Jurkat, Clone E6-1 (cell line): ENCODE measurements at regions not wholly inside any gene's neighbourhood (a gene's known extent, or its start where the extent isn't known, plus 50 kb on each side); places are given as distances from the start of the nearest gene placed in this dataset.
"Not testable (repeated sequence)": the region's sequence is repeated elsewhere in the genome, so short reads cannot be mapped to it uniquely, and the experiment has no call there.

ENCODE experiments used
- DNase-seq: peaks from one replicate; pipeline ENCODE4 v3.0.0-alpha.2; 2011; ENCODE audit warnings: low read depth, low spot score
- H3K4me3 ChIP-seq: 2 replicates; pipeline ENCODE4 v1.5.1; 2011; ENCODE audit warnings: mild to moderate bottlenecking, low read length, control low read depth, moderate library complexity

DNA sequence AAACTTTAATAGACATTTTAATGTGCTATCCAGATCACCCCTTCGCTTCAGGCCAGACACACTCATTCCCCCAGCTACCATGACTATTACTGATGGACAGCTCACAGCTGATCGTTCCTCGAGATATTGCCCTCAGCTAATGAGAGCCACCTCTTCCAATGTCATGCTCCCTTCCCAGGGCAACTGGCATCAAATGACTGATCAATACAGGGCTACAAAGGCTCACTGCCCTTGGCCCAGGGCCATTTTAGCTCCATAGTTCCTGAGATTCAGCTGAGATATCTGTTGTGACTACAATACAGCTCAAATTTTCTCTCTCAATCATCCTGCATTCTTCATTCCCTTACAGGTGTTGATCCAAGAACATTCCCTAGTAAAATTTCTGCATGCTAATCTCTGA lies 104.5 kb upstream of the PKN2 start:
- DNase-seq = no peak
- H3K4me3 ChIP-seq = no peak overlapping the region

DNA sequence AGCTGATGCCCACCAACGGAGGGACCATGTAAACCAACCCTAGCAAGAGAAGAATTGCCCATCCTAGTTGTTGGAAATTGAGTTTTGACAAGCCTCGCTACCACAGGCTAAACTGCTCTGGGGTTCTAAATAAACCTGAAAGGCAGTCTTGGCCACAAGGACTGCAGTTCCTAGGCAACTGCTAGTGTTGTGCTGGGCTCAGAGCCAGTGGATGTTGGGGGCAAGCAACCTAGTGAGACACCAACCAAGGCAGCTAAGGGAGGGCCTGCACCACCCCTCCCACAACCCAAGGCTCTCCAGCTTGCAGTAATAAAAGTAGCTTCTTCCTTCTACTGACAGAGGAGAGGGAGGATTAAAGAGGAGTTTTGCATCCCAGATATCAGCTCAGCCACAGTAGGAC lies 102.4 kb upstream of the PKN2 start:
- DNase-seq = no peak
- no peak overlapping the region for H3K4me3 ChIP-seq

DNA sequence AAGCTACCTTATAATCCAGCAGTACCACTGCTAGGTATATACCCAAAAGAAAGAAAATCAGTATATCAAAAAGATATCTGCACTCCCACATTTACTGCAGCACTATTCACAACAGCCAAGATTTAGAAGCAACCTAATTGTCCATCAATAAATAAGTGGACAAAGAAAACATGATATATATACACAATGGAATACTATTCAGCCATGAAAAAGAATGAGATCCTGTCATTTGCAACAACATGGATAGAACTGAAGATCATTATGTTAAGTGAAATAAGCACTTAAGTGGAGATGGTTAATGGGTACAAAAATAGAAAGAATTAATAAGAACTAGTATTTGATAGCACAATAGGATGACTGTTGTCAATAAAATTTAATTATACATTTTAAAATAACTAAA lies 90.7 kb upstream of the PKN2 start:
- no peak for DNase-seq
- H3K4me3 ChIP-seq = no peak overlapping the region

DNA sequence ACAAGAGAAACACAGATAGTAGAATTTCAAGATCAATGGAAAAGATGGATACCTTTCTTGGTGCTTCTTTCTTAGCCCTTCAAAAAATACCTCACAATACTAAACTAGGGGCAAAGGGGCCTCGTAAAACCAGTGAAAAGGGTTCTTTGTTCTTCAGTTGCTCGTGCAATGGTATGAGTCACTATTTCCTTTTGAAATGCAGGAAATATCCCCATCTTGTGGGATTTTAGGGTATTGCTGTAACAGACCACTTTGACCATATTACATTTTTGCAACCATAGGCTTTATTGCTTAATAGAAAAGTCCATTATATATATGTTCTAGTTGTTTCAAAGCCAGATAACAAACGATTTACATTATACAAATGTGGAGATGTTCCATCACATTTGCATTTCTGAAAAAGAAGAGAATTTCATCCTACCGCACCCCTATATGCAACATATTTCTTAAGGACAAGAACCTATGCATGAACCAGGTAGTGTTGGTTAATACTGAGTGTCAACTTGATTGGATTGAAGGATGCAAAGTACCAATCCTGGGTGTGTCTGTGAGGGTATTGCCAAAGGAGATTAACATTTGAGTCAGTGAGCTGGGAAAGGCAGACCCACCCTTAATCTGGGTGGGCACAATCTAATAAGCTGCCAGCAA lies 88.6 kb upstream of the PKN2 start:
- peak; percentile 35 for DNase-seq
- H3K4me3 ChIP-seq = no peak overlapping the region

DNA sequence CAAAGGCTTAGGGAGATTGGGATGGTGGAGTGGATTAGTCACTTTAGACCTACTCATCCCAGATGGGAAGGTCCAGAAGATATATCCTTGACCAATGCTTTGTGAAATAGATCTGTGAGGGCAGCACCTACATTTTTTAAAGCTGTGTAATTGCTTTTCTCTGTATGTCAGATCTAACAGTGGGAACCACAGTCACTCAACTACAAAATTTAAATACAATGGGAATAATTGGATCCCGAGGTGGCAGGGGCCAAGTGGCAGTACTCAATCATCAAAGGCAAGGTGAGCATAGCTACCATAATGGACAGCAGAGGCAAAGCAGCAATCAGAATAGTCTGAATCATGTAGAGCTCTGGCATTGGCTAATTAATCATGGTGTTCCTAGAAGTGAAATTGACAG lies 86.1 kb upstream of the PKN2 start:
- not testable (repeated sequence) for H3K4me3 ChIP-seq, DNase-seq

DNA sequence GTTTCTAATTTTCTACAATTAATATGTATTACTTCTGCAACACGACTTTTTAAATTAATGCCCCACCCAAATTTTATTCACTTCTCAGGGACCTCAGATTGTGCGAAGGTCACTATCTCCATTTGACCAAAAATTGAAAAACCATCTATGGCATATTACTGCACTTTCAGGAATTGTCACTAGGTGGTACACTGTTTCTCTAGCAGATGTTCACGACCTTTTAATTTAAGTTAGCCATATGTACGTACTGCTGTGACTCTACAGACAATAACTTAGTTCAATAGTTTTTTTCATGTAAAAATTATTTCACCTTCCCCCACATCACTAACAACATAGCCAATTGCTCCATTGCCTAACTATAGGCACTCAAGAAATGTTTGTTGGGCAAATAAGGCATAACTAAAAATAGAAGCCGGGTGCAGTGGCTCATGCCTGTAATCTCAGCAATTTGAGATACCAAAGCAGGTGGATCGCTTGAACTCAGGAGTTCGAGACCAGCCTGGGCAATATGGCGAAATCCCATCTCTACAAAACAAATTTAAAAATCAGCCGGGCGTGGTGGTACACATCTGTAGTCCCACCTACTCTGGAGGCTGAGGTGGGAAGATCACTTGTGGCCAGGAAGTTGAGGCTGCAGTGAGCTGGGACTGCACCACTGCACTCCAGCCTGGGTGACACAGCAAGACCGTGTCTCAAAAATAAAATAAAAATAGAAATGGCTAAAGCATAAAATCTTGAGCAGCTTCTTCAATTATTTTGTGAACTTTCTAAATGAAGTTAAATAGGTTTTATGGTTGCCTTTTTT lies 75.7 kb upstream of the PKN2 start:
- peak; percentile 38 for DNase-seq
- no peak overlapping the region for H3K4me3 ChIP-seq

DNA sequence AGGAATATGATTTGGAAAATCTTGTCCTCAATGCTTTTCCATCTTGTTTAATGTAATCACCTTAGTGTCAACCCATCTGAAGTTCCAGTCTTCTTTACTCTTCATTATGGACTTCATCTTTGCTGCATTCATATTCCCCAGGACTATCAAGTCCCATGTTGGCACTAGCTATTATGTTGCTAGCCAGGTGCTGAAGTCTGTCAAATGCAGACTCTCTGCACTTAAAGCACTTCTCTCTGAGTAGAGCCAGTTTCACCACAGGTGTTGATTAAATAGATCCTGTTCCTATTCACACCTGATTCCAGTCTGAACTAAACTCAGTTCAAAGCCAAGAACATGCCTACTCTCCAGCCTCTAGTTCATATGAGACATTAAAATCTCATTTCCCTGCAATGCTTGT lies 75.0 kb upstream of the PKN2 start:
- DNase-seq = no peak
- H3K4me3 ChIP-seq = no peak overlapping the region

DNA sequence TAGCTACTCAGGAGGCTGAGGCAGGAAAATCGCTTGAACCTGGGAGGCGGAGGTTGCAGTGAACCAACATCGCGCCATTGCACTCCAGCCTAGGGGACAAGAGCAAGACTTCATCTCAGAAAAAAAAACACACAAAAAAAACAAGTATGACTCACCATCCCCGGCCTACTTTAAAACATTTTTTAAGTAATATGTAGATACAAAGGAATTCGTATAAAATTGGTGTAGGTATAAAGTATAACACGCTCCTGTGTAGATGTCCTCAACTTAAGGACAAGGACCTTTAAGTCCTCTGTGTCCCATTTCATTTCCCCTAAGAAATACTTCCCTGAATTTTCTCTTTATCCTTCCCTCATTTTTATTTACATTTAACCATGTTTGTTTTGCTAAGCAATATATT lies 73.4 kb upstream of the PKN2 start:
- no peak overlapping the region for H3K4me3 ChIP-seq
- no peak for DNase-seq

DNA sequence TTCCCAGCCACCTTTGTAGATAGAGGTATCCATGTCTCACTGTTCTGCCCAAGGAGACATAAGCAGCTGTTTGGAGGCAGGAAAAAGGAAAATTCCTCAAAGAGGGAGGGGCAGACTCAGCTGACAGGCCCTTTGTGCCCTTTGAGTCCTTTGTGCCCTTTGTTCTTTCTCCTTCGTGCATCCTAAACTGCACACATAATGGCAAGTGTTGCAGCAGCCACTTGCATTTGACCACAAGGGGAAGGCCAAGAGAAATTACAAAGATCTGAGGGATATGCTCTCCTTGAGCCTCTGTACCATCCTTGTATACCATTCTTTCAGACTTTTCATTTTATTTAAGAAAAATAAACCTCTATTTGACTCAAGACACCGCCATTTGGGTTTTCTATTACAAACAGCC lies 71.8 kb upstream of the PKN2 start:
- H3K4me3 ChIP-seq = no peak overlapping the region
- DNase-seq = no peak

DNA sequence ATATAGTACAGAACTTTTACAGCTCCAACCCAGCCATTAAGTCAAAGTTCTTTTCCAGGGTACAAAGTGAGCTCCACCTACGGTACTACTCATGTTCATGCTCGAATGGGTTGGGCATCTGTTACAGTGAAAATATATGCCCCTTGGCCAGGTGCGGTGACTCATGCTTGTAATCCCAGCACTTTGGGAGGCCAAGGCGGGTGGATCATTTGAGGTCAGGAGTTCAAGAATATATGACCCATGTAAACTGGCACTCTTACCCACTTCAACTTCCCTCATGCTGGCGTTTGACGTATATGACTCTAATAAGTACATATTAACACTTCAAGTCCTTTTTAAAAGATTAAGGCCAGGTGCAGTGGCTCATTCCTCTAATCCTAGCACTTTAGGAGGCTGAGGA lies 71.3 kb upstream of the PKN2 start:
- DNase-seq = no peak
- H3K4me3 ChIP-seq = no peak overlapping the region

DNA sequence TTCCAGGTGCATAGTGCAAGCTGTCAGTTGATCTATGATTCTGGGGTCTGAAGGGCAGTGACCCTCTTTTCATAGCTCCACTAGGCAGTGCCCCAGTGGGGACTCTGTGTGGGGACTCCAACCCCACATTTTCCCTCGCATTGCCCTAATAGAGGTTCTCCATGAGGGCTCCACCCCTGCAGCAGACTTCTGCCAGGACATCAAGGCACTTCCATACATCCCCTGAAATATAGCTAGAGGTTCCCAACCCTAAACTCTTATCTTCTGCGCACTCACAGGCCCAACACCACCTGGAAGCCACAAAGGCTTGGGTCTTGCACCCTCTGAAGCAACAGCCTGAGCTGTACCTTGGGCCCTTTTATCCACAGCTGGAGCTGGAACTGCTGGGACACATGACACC lies 65.7 kb upstream of the PKN2 start:
- no peak overlapping the region for H3K4me3 ChIP-seq
- no peak for DNase-seq

DNA sequence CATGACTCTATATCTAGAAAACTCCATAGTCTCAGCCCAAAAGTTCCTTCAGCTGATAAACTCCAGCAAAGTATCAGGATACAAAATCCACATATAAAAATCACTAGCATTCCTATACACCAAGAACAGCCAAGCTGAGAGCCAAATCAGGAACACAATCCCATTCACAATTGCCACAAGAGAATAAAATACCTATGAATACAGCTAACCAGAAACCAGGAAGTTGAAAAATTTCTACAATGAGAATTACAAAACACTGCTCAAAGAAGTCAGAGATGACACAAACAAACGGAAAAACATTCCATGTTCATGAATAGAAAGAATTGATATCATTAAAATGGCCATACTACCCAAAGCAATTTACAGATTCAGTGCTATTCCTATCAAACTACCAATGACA lies 61.0 kb upstream of the PKN2 start:
- DNase-seq, H3K4me3 ChIP-seq: not testable (repeated sequence)
